K562 (cell line): ENCODE measurements at regions not wholly inside any gene's neighbourhood (a gene's known extent, or its start where the extent isn't known, plus 50 kb on each side); places are given as distances from the start of the nearest gene placed in this dataset.
A peak's percentile ranks its signal among the peaks of the same experiment; 100 is the strongest.

Experiments used
- ATAC-seq: fragments of 200-7000 bp; cut with Tn5 transposase; 3 replicates; pipeline ENCODE4 v1.9.1; 2020; ENCODE audit warnings: moderate library complexity
- BruUV-seq: library from RNA; stranded (reverse); fragments of 400-500 nt; replicated peaks from 2 replicates; lab custom pipeline; 2021; lab: Mats Ljungman, UMichigan
- CTCF ChIA-PET: fragments of 300-600 bp; formaldehyde crosslinking; extraction: SDS; loops from one replicate; lab custom pipeline; 2021; ENCODE audit warnings: low intra/inter-chr PET ratio; lab: Yijun Ruan, JAX
- POLR2A ChIA-PET: fragments of 300-600, 350-650 bp; sonication (Branson Sonifier 250); formaldehyde crosslinking; extraction: SDS; loops from one replicate; lab custom pipeline; 2021; ENCODE audit warnings: antibody characterized with exemption, inconsistent platforms; lab: Yijun Ruan, JAX
- DNase-seq, 4 experiments: peaks; one replicate each; pipeline versions ENCODE4 v3.0.0 to v3.0.0-alpha.2; 2011 to 2018; ENCODE audit warnings: low spot score in 3 of 4, mixed read lengths in 3 of 4; ENCODE audit errors: extremely low read depth in 1 of 4
- FAIRE-seq: peaks from 2 replicates; lab custom pipeline; 2011; peaks lifted over from hg19 to GRCh38; lab: Jason Lieb, UNC
- H2AFZ ChIP-seq: 2 replicates; pipeline ENCODE4 v1.6.0; 2011; ENCODE audit warnings: low read depth, low read length, control low read depth, inconsistent platforms
- H3K27ac ChIP-seq: fragments of 200-600 bp; 3 replicates; pipeline ENCODE4 v1.8.0; 2011; ENCODE audit warnings: low read depth, mild to moderate bottlenecking, control low read depth, inconsistent platforms, low read length, moderate library complexity, mixed read lengths; ENCODE audit errors: extremely low read depth
- H3K27me3 ChIP-seq, 2 experiments: fragments of 300-600 bp in 1 of 2; 2 replicates in 1 of 2; 3 replicates in 1 of 2; pipeline versions ENCODE4 v1.6.0 to v1.8.0; 2011; ENCODE audit warnings: inconsistent platforms in 2 of 2, low read length in 2 of 2, mild to moderate bottlenecking in 1 of 2, mixed read lengths in 1 of 2, moderate library complexity in 1 of 2; ENCODE audit not compliant: control insufficient read depth in 2 of 2, insufficient read depth in 2 of 2
- H3K36me3 ChIP-seq: fragments of 300-600 bp; 3 replicates; pipeline ENCODE4 v1.8.0; 2011; ENCODE audit warnings: mild to moderate bottlenecking, low read length, inconsistent platforms; ENCODE audit not compliant: control insufficient read depth, insufficient read depth
- H3K4me1 ChIP-seq, 2 experiments: fragments of 200-600 bp in 1 of 2; replicated peaks in 1 of 2; 2 replicates in 1 of 2; 3 replicates in 1 of 2; pipeline versions ENCODE4 v1.5.1 to v1.8.0; 2011; ENCODE audit warnings: inconsistent platforms in 2 of 2, low read length in 2 of 2, mild to moderate bottlenecking in 1 of 2, mixed read lengths in 1 of 2, moderate library complexity in 1 of 2; ENCODE audit not compliant: control insufficient read depth in 2 of 2, insufficient read depth in 2 of 2
- H3K4me2 ChIP-seq: 2 replicates; pipeline ENCODE4 v1.6.1; 2011; ENCODE audit warnings: low read length, control low read depth, inconsistent platforms, mixed read lengths; ENCODE audit not compliant: insufficient read depth
- H3K4me3 ChIP-seq: fragments of 200-600 bp; sonication (generic), shearing (Covaris generic); 2 replicates; pipeline ENCODE4 v1.5.1; 2016; ENCODE audit warnings: control low read depth, inconsistent platforms
- H3K79me2 ChIP-seq: fragments of 200-600 bp; 3 replicates; pipeline ENCODE4 v1.8.0; 2011; ENCODE audit warnings: low read length, inconsistent platforms; ENCODE audit not compliant: control insufficient read depth, insufficient read depth
- H3K9ac ChIP-seq, 2 experiments: 2 replicates each; pipeline versions ENCODE4 v1.6.0 to v1.6.1; 2011; ENCODE audit warnings: low read depth in 2 of 2, low read length in 2 of 2, control low read depth in 1 of 2, inconsistent platforms in 1 of 2, mild to moderate bottlenecking in 1 of 2, mixed read lengths in 1 of 2; ENCODE audit not compliant: insufficient read depth in 1 of 2
- H3K9me1 ChIP-seq: one replicate; pipeline ENCODE4 v1.6.0; 2011; ENCODE audit warnings: inconsistent platforms, mild to moderate bottlenecking, low read length, moderate library complexity; ENCODE audit not compliant: control insufficient read depth, insufficient read depth
- H3K9me3 ChIP-seq: replicated peaks from 2 replicates; pipeline ENCODE4 v1.5.1; 2011; ENCODE audit warnings: low read depth, low read length, inconsistent platforms; ENCODE audit not compliant: control insufficient read depth, insufficient read depth
- H4K20me1 ChIP-seq: replicated peaks from 2 replicates; pipeline ENCODE4 v1.6.1; 2011; ENCODE audit warnings: low read length, inconsistent platforms, mixed read lengths; ENCODE audit not compliant: control insufficient read depth, insufficient read depth
- BRCA1 ChIP-seq, 2 experiments: fragments of 450-650 bp in 1 of 2; sonication (generic) in 1 of 2; formaldehyde crosslinking in 1 of 2; IDR thresholded peaks; 2 replicates each; pipeline versions ENCODE4 v1.5.0 to v1.6.1; 2017 to 2020; ENCODE audit warnings: mild to moderate bottlenecking in 1 of 2, missing genetic modification reagents in 1 of 2
- CTCF ChIP-seq, 3 experiments: IDR thresholded peaks in 2 of 3; conservative IDR thresholded peaks in 1 of 3; 2 replicates each; pipeline ENCODE4 v1.5.1; 2011 to 2012; ENCODE audit warnings: low read length in 3 of 3, mild to moderate bottlenecking in 3 of 3, control low read depth in 2 of 3, improper control_type of control experiment in 1 of 3, inconsistent platforms in 1 of 3, low read depth in 1 of 3, mixed read lengths in 1 of 3, moderate library complexity in 1 of 3; ENCODE audit not compliant: insufficient read depth in 2 of 3
- RAD21 ChIP-seq, 2 experiments: fragments of 250-450 bp in 1 of 2; fragments of 450-650 bp in 1 of 2; sonication (Bioruptor Pico) in 1 of 2; formaldehyde crosslinking in 1 of 2; IDR thresholded peaks in 1 of 2; conservative IDR thresholded peaks in 1 of 2; 2 replicates each; pipeline versions ENCODE4 v1.4.0 to v1.8.0; 2020 to 2022; ENCODE audit warnings: mild to moderate bottlenecking in 2 of 2, moderate library complexity in 1 of 2
- STAG1 ChIP-seq: sonication (generic); formaldehyde crosslinking; IDR thresholded peaks from 2 replicates; pipeline ENCODE4 v1.5.0; 2020; ENCODE audit warnings: missing genetic modification reagents, borderline replicate concordance
- ZBTB9 ChIP-seq: fragments of 450-650 bp; formaldehyde crosslinking; IDR thresholded peaks from 2 replicates; pipeline ENCODE4 v1.4.0; 2020; ENCODE audit warnings: mild to moderate bottlenecking, moderate library complexity
- ZNF24 ChIP-seq: fragments of 450-650 bp; IDR thresholded peaks from 2 replicates; pipeline ENCODE4 v1.6.1; 2016
- ZNF444 ChIP-seq: fragments of 250-450 bp; sonication (Bioruptor Pico); IDR thresholded peaks from 2 replicates; pipeline ENCODE4 v1.4.0; 2020; ENCODE audit warnings: mild to moderate bottlenecking, moderate library complexity
- WGBS: fragments of 100-300 bp; shearing (Covaris generic); methylation state at CpG from one replicate; pipeline ENCODE4 v1.1.6; 2016; ENCODE audit warnings: low coverage, mixed read lengths; ENCODE audit not compliant: insufficient coverage; ENCODE audit errors: missing lambda C conversion rate; 5-methylcytosine and 5-hydroxymethylcytosine counted together
- in situ Hi-C: fragments of 300-500 bp; cut with MboI; formaldehyde crosslinking; loops from 4 replicates; pipeline ENCODE4 v1.15.0; 2018; ENCODE audit warnings: inconsistent platforms, mixed read lengths
- intact Hi-C: fragments of 100-400 bp; cut with micrococcal nuclease; formaldehyde crosslinking; loops from 2 replicates; pipeline ENCODE4 v1.14.2; 2022

GRCh38 chrX:137195296-137195695 is 161.5 kb upstream of the GPR101 start:
- 0% methylated on average over 2 of the region's 2 CpGs for WGBS
- TF ChIP-seq ZNF444 (CRISPR knock-in tag): no peak
- Histone ChIP-seq H3K9me1 (no peaks in the 10 kb centered on the region), H3K4me2 (no peak overlapping the region), H3K9me3 (no peaks in the 10 kb centered on the region), H3K9ac (no peak overlapping the region), H4K20me1 (no peaks in the 10 kb centered on the region), H3K4me3 (no peak overlapping the region), H3K79me2 (no peaks in the 10 kb centered on the region), H3K27me3 (no peaks in the 10 kb centered on the region), H3K27ac (no peak overlapping the region), H3K4me1 (no peaks in the 10 kb centered on the region), H3K36me3 (no peaks in the 10 kb centered on the region), H2AFZ (no peak overlapping the region)
- POLR2A ChIA-PET: interaction anchor here (0.6 kb wide), 1 partner anchor 484 kb away, joined by 3 read pairs; no protein-coding TSS in a partner anchor
- FAIRE-seq (no peak), ATAC-seq (no peak), DNase-seq (no peak)
- in situ Hi-C loops: no loop called here
- intact Hi-C loops: loop anchor here (10.0 kb wide), 1 partner anchor 140 kb away; no protein-coding TSS in a partner anchor
- BruUV-seq: no TSS peak
- CTCF ChIA-PET: interaction anchor here (1.8 kb wide), 1 partner anchor 241 kb away, joined by 17 read pairs; no protein-coding TSS in a partner anchor

- ATAC-seq: peak; percentile 85
- ChIA-PET POLR2A (no interaction called here), CTCF (interaction anchor here (1.8 kb wide), 1 partner anchor 240 kb away, joined by 17 read pairs; no protein-coding TSS in a partner anchor)
- no peaks in the 10 kb centered on the region for H3K27me3 ChIP-seq
- 0% methylated on average over 4 of the region's 4 CpGs for WGBS
- H3K27ac ChIP-seq: no peak overlapping the region
- H3K9me1 ChIP-seq: no peaks in the 10 kb centered on the region
- peak; percentile 89 for FAIRE-seq
- no peaks in the 10 kb centered on the region for H3K36me3 ChIP-seq
- in situ Hi-C loops: loop anchor here (5.0 kb wide), 1 partner anchor 237 kb away; no protein-coding TSS in a partner anchor
- H3K79me2 ChIP-seq: no peaks in the 10 kb centered on the region
- no peaks in the 10 kb centered on the region for H4K20me1 ChIP-seq
- TF ChIP-seq ZBTB9 (CRISPR knock-in tag) (no peak), CTCF (IDR thresholded peaks at IDR 0.05 in 2 of 3, conservative IDR thresholded peaks at IDR 0.05 in 1 of 3; ENCODE audit: insufficient read depth in 2 of 3, low read depth in 1 of 3, low read length in 3 of 3) (peak; percentile 65 to 71 (median 69)), STAG1 (peak; percentile 38; the same call in 1 of the 2 replicates), ZNF24 (peak; percentile 89), BRCA1 (IDR thresholded peaks at IDR 0.05) (no peak), BRCA1 (CRISPR knock-in tag; IDR thresholded peaks at IDR 0.05) (no peak), RAD21 (CRISPR knock-in tag; conservative IDR thresholded peaks at IDR 0.05 in 1 of 2, IDR thresholded peaks at IDR 0.05 in 1 of 2) (peak; percentile 49 to 64)
- no TSS peak for BruUV-seq
- no peak overlapping the region for H3K9ac ChIP-seq
- DNase-seq: peak; percentile 5 to 47 (median 22)
- no peak overlapping the region for H2AFZ ChIP-seq
- intact Hi-C loops: loop anchor here (1.0 to 10.0 kb wide), 2 partner anchors 139 to 240 kb away; no protein-coding TSS in a partner anchor
- no peak overlapping the region for H3K4me3 ChIP-seq
- H3K4me2 ChIP-seq: no peak overlapping the region
- H3K9me3 ChIP-seq: no peaks in the 10 kb centered on the region
- H3K4me1 ChIP-seq: no peaks in the 10 kb centered on the region
Measured at GRCh38 chrX:137194164-137194563, 160.4 kb upstream of the GPR101 start.
